NCI-H748 treated with DMSO at 0.1 percent for 48 hours (cell line): ENCODE measurements at regions not wholly inside any gene's neighbourhood (a gene's known extent, or its start where the extent isn't known, plus 50 kb on each side); places are given as distances from the start of the nearest gene placed in this dataset.

Experiments
- DNase-seq: peaks from one replicate; lab custom pipeline; 2025; lab: John Stamatoyannopoulos, UW

- no peak for DNase-seq
Measured at GRCh38 chr4:124178449-124179021, 534.0 kb downstream of the ANKRD50 start.

- no peak for DNase-seq
Measured at GRCh38 chr4:124179506-124180186, 532.9 kb downstream of the ANKRD50 start.

GRCh38 chr4:124181039-124181438 is 531.5 kb downstream of the ANKRD50 start:
- no peak for DNase-seq

GRCh38 chr4:124183231-124183630 is 529.3 kb downstream of the ANKRD50 start:
- DNase-seq = no peak

- no peak for DNase-seq
Measured at GRCh38 chr4:124183926-124184325, 528.6 kb downstream of the ANKRD50 start.

- DNase-seq = no peak
Measured at GRCh38 chr4:124184792-124185191, 527.7 kb downstream of the ANKRD50 start.

- DNase-seq = no peak
Measured at GRCh38 chr4:124188595-124188994, 523.9 kb downstream of the ANKRD50 start.

GRCh38 chr4:124189545-124189944 is 523.0 kb downstream of the ANKRD50 start:
- DNase-seq = no peak

GRCh38 chr4:124191329-124191728 is 521.2 kb downstream of the ANKRD50 start:
- no peak for DNase-seq

- DNase-seq = no peak
Measured at GRCh38 chr4:124192544-124192943, 520.0 kb downstream of the ANKRD50 start.

- DNase-seq = no peak
Measured at GRCh38 chr4:124199185-124199584, 513.3 kb downstream of the ANKRD50 start.

- no peak for DNase-seq
Measured at GRCh38 chr4:124199755-124200154, 512.8 kb downstream of the ANKRD50 start.

GRCh38 chr4:124201636-124202035 is 510.9 kb downstream of the ANKRD50 start:
- no peak for DNase-seq

- DNase-seq = no peak
Measured at GRCh38 chr4:124202099-124202498, 510.4 kb downstream of the ANKRD50 start.

- no peak for DNase-seq
Measured at GRCh38 chr4:124203613-124204238, 508.8 kb downstream of the ANKRD50 start.

GRCh38 chr4:124206779-124207605 is 505.5 kb downstream of the ANKRD50 start:
- no peak for DNase-seq

- no peak for DNase-seq
Measured at GRCh38 chr4:124209211-124209610, 503.3 kb downstream of the ANKRD50 start.

GRCh38 chr4:124209626-124210025 is 502.9 kb downstream of the ANKRD50 start:
- DNase-seq = no peak

- DNase-seq = no peak
Measured at GRCh38 chr4:124210746-124211145, 501.8 kb downstream of the ANKRD50 start.

GRCh38 chr4:124212815-124213630 is 499.5 kb downstream of the ANKRD50 start:
- DNase-seq = no peak

- DNase-seq = no peak
Measured at GRCh38 chr4:124219389-124219788, 493.1 kb downstream of the ANKRD50 start.

GRCh38 chr4:124224256-124224655 is 488.3 kb downstream of the ANKRD50 start:
- no peak for DNase-seq
